Mucosa of descending colon (tissue), 3 donors: ENCODE measurements at regions not wholly inside any gene's neighbourhood (a gene's known extent, or its start where the extent isn't known, plus 50 kb on each side); places are given as distances from the start of the nearest gene placed in this dataset.

Source experiments
- ATAC-seq: fragments of 200-7000 bp; cut with Tn5 transposase; one replicate; pipeline ENCODE4 v1.9.1; 2020; ENCODE audit warnings: mild to moderate bottlenecking, moderate library complexity
- DNase-seq, 3 donors: peaks; one replicate each; pipeline ENCODE4 v3.0.0-alpha.2; 2020
- H3K36me3 ChIP-seq: fragments of 200-600 bp; one replicate; pipeline ENCODE4 v1.8.0; 2021; ENCODE audit warnings: low read depth, mild to moderate bottlenecking
- H3K4me1 ChIP-seq: fragments of 200-600 bp; one replicate; pipeline ENCODE4 v1.8.0; 2021; ENCODE audit warnings: low read depth, mild to moderate bottlenecking
- H3K4me3 ChIP-seq: fragments of 200-600 bp; one replicate; pipeline ENCODE4 v1.8.0; 2021; ENCODE audit warnings: mild to moderate bottlenecking
- H3K9me3 ChIP-seq: fragments of 200-600 bp; one replicate; pipeline ENCODE4 v1.8.0; 2021; ENCODE audit warnings: mild to moderate bottlenecking
- CTCF ChIP-seq: fragments of 200-600 bp; IDR thresholded peaks from one replicate; pipeline ENCODE4 v1.8.0; 2022; ENCODE audit warnings: antibody characterized with exemption, mild to moderate bottlenecking
- intact Hi-C, 2 donors: fragments of 100-400 bp; cut with DNase I in 1 of 2; cut with micrococcal nuclease in 1 of 2; formaldehyde crosslinking; loops; one replicate each; pipeline versions ENCODE4 v1.11.0 to v1.11.1; 2022; cut with DNase I, micrococcal nuclease
- donor health status: DM: no; HTN: no; CAD: no; lungs with moderate emphysema.
- donor health status: DM: no; HTN: no; CAD: no.
- donor health status: DM: no; HTN: yes; CAD: no.

- ATAC-seq (no peak), DNase-seq (no peak)
- Histone ChIP-seq H3K4me1 (no peaks in the 10 kb centered on the region), H3K4me3 (no peak overlapping the region), H3K36me3 (no peaks in the 10 kb centered on the region), H3K9me3 (no peaks in the 10 kb centered on the region)
- no peak for TF ChIP-seq CTCF
- intact Hi-C loops: no loop called here
These were observed 95.7 kb upstream of the ARAP3 start for GRCh38 chr5:141777711-141778110.

- Histone ChIP-seq H3K4me3 (no peak overlapping the region), H3K4me1 (no peaks in the 10 kb centered on the region), H3K9me3 (no peaks in the 10 kb centered on the region), H3K36me3 (no peaks in the 10 kb centered on the region)
- ATAC-seq: no peak
- intact Hi-C loops: no loop called here
- no peak for TF ChIP-seq CTCF
- DNase-seq: no peak
These were observed 95.1 kb upstream of the ARAP3 start for GRCh38 chr5:141777130-141777529.

- Histone ChIP-seq H3K9me3 (no peaks in the 10 kb centered on the region), H3K36me3 (no peaks in the 10 kb centered on the region), H3K4me1 (no peaks in the 10 kb centered on the region), H3K4me3 (no peak overlapping the region)
- intact Hi-C loops: no loop called here
- DNase-seq: no peak
- ATAC-seq: no peak
- no peak for TF ChIP-seq CTCF
These were observed 91.9 kb upstream of the ARAP3 start for GRCh38 chr5:141773779-141774562.

- Histone ChIP-seq H3K9me3 (no peaks in the 10 kb centered on the region), H3K4me3 (no peak overlapping the region), H3K36me3 (no peaks in the 10 kb centered on the region), H3K4me1 (no peaks in the 10 kb centered on the region)
- no peak for ATAC-seq
- intact Hi-C loops: no loop called here
- DNase-seq: no peak
- no peak for TF ChIP-seq CTCF
These were observed 90.3 kb upstream of the ARAP3 start for GRCh38 chr5:141772281-141772680.

- intact Hi-C loops: no loop called here
- DNase-seq (no peak), ATAC-seq (no peak)
- Histone ChIP-seq H3K36me3 (no peaks in the 10 kb centered on the region), H3K9me3 (no peaks in the 10 kb centered on the region), H3K4me1 (no peaks in the 10 kb centered on the region), H3K4me3 (no peak overlapping the region)
- no peak for TF ChIP-seq CTCF
These were observed 89.5 kb upstream of the ARAP3 start for GRCh38 chr5:141771562-141771961.

- intact Hi-C loops: no loop called here
- H3K36me3 ChIP-seq: no peaks in the 10 kb centered on the region
- ATAC-seq (no peak), DNase-seq (no peak)
- H3K9me3 ChIP-seq: no peaks in the 10 kb centered on the region
- no peaks in the 10 kb centered on the region for H3K4me1 ChIP-seq
- H3K4me3 ChIP-seq: no peak overlapping the region
- TF ChIP-seq CTCF: no peak
These were observed 89.0 kb upstream of the ARAP3 start for GRCh38 chr5:141771031-141771430.
